ENCODE measurements at regions not wholly inside any gene's neighbourhood (a gene's known extent, or its start where the extent isn't known, plus 50 kb on each side); places are given as distances from the start of the nearest gene placed in this dataset.

- TF ChIP-seq CTCF (IDR thresholded peaks at IDR 0.05), result no peak
- no peak for TF ChIP-seq POLR2A (IDR thresholded peaks at IDR 0.05)
These were observed 337.8 kb upstream of the DEFB115 start for GRCh38 chr20:30919514-30920188.
